COR-L47 (cell line): ENCODE measurements at regions not wholly inside any gene's neighbourhood (a gene's known extent, or its start where the extent isn't known, plus 50 kb on each side); places are given as distances from the start of the nearest gene placed in this dataset.

ENCODE experiments used
- DNase-seq: peaks from one replicate; lab custom pipeline; 2025; lab: John Stamatoyannopoulos, UW

DNA sequence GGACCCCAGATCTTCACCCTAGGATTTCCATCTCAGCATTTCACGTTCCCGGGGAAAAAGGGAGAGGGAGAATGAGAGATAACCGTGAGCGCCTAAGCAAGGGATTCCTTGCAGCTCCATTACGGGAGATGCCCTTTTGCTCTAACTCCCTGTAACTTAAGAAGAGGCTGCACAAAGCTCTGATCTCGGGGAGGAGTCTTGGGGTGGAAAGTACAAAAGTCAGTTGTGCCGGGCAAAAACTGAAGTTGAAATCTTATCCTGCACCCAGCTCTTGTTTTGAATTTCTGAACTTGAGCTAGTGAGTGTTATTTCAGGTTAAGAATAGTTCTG lies 256.4 kb upstream of the SOX21 start:
- DNase-seq: no peak

GRCh38 chr13:94968040-94968756 lies 255.9 kb upstream of the SOX21 start:
- DNase-seq: no peak

DNA sequence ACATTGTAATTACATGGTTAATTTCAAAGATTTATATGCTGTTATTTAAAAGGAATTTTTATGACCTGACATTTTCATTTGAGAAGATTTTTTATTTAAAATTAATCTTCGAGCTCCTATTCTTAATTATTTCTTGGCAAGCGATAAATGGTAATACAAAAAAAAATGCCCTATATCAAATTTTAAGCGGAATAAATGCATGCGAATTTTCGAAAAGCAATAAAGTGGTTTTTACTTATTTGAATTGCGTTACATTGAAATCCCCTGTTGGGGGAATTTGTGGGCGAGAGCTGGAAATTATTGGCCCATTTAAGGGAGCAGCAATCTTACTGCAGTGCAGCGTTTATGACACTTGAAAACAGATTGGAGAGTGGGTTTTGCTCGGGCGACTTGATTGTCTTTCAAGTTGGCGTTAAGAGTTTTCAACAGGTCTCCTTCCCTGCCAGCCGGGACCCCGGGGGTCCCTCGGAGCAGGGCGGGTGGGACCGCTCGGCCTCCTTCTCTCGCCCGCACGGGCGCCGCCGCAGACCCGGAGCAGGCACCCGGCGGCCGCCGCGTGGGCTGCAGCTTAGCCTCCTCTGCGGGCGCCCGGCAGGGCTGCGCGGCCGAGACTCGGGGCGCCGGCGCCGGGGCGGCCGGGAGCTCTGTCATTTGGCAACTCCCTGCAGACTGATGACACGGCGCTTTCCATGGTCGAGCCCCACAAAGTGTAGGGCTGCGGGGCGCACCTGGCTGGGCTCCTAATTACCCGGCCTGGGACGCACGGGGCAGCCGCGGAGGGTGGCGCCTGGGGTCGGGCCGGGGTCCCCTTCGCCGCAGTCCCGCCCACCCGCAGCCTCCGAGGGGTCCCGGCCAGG lies 255.1 kb upstream of the SOX21 start:
- no peak for DNase-seq

DNA sequence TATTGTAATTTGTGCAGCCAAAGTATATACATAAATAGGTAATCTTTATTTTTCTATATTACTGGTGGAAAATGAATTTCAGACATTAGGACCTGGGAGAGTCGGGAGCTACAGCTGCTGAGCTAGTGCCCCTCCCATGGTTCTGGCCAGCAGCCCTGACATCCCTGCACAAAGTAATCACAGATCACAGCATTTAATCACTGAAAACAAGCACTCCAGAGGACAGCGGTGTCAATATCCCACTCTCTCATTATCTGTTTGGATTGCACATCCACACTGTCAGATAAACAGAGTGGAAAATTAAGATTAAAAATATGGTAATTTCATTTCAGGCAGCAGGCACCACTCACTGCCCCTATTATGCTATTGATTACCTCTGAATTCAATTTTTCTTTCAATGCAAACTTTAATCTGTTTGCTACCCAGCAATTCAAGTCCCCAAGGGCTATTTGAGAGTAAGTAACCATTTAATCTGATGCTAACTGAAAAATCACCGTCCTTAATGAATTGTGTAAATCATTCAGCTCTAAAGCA lies 254.1 kb upstream of the SOX21 start:
- DNase-seq: peak; percentile 82

DNA sequence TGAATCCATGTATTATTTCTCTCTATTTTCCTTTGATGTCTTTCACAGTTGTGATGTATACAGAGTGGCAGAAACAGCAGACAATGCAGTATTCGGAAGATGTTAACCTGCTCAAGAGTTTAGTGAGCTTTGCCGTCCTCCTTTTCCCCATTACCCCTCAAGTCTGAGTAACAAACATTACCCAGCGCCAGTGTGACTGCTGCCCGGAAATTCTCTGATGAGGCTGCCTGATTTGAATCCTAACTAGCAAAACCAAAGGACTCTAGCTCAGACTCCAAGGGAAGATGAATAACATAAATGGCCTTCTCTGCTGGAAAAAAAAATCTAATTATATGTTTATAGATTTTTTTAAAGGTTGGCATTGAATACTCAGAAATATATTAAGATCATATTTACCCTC lies 247.3 kb upstream of the SOX21 start:
- no peak for DNase-seq

GRCh38 chr13:94956417-94957110 lies 244.2 kb upstream of the SOX21 start:
- DNase-seq: no peak

- no peak for DNase-seq
Measured at GRCh38 chr13:94952787-94953186, 240.4 kb upstream of the SOX21 start.

DNA sequence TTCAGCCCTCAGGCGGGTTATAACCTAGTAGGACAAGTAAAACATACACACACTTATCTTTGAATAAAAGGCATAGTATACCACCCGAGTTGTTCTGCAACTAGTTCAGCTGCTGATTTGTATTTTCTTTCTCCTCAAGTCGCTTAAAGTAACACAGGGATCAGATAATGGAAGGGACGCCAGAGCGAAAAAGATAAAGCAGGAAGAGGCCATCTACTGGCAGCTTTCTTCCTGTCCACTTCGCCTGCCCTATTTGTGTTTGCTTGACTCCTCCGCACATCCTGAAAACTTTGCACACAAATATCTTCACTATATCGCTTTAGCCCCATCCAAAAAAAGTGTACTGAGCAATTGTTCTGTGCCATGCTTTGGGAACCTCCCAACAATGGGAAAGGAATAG lies 238.0 kb upstream of the SOX21 start:
- no peak for DNase-seq

DNA sequence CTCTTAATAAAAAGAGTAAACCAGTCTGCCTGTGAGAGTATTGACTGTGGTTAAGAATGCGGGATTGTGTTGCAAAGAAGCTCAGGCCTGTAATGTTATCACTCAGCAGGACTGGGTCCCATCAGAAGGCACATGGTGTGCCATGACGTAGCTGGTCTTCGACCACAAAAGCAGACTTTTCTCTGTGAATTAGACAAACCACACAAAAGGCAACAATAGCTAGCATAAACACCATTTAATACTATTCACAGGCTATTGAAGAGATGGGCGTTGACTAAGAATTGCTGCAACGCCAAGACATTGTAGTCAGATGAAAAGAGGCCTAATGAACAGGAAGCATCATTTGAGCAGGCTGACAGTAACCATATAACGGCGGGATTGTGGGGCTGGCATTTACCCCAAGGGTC lies 235.6 kb upstream of the SOX21 start:
- DNase-seq: peak; percentile 28

DNA sequence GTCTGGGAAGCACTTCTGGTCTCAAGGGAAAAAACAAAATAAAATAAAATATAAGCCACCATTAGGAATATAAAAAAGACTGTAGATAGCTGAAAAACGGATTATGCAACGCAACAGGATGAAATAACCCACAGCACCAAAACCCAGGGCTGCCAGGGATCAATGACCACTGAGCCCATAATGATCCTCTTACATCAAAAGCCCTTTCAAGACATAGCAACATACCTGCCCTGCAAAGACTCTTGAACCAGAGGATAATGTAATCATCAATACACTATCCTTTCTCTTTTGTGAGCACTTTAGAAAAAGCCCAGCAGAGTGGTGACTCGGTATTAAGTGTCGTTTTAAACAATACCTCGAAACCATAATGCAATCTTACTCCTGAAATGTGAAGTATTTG lies 235.0 kb upstream of the SOX21 start:
- DNase-seq: no peak

- no peak for DNase-seq
Measured at GRCh38 chr13:94946039-94946438, 233.7 kb upstream of the SOX21 start.

DNA sequence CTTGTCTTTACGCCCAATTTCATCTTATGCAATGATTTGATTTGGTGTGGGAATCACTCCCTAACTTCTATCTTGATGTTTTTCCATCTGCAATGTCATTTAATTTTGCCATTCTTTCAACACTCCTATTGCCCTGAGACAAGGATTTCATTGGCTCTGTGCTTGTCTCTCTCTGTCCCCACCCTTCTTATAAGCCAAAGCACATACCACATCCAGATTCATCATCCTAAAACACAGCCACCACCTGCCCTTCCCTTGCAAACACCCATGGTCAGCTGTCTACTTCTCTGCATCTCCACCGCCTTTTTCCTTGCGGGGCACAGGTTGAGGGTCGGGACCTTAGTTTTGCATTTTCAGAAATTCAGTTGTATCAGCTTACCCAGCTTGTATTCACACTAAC lies 225.8 kb upstream of the SOX21 start:
- no peak for DNase-seq

- no peak for DNase-seq
Measured at GRCh38 chr13:94936633-94937032, 224.3 kb upstream of the SOX21 start.

DNA sequence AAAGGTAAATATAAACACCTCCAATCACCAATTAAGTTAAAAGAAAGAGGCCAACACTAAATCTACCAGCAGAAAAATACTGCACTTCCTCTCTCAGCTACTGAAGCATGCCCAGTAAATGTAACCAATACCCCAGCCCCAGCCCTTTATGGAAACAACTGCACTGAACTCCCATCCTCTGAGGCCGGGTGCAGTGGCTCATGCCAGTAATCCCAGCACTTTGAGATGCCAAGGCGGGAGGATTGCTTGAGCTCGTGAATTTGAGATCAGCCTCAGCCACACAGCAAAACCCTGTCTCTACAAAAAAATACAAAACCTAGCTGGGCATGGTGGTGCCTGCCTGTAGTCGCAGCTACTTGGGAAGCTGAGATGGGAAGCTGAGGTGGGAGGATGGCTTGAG lies 221.6 kb upstream of the SOX21 start:
- no peak for DNase-seq

DNA sequence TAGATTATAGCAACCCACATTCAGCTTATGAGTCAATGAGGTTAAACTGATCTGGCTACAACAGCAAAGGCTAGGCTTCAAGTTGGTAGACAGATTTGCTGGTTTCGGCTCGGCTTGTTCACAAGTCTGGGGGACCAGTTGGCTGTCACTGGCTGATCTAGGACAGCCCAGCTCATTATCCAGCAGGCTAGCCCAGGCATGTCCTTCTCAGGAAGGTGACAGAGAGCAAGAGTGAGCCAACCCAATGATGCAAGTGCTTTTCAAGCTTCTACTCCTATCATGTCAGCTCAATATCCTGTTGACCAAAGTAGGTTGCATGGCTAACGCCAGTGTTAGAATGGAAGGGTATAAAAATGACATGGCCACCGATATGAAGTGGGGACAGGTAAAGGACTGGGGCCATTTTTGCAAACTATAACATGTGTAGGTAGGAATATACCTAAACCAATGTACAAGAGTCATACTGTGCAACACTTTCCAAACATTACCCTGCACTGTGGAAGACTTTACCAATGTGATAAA lies 220.9 kb upstream of the SOX21 start:
- no peak for DNase-seq

- DNase-seq: no peak
Measured at GRCh38 chr13:94928127-94928775, 215.9 kb upstream of the SOX21 start.

DNA sequence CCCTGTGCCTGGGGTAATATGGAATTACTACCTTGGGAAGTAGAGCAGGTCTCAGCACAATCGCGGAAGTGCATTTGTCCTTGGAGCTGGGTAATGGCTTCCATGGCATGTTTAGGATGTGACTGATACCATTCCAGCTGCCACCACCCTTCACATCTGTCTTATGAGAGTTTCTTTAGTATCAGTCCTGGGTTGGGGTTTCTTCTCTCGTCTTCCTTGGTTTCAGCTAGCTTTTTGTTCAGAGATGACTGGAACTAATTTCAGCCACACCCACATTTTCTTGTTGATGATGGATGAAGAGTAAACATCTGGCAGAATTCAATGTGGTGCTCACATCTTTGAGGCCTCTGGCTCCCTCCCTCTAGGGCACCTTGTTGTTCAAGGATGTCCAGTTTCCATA lies 212.9 kb upstream of the SOX21 start:
- no peak for DNase-seq

DNA sequence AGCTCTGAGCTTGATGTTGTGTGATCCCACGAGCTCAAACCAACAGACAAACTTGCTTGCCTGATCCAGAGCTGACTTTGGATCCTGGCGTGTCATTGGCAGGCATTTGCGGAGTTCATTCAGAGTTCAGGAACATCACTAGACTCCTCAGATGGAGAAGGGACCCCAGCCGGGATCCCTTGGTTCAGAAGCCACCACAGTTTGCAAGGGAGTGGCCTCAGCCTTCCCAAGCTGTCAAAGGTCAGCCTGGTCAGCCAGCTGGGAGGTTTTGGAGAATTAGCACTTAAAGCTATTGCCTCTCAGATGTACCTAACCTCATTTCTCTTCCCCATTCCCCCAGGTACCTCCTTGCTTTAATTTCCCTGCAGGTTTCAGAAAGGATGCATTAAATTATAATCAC lies 208.8 kb upstream of the SOX21 start:
- DNase-seq: no peak

GRCh38 chr13:94920578-94920977 lies 208.2 kb upstream of the SOX21 start:
- no peak for DNase-seq

DNA sequence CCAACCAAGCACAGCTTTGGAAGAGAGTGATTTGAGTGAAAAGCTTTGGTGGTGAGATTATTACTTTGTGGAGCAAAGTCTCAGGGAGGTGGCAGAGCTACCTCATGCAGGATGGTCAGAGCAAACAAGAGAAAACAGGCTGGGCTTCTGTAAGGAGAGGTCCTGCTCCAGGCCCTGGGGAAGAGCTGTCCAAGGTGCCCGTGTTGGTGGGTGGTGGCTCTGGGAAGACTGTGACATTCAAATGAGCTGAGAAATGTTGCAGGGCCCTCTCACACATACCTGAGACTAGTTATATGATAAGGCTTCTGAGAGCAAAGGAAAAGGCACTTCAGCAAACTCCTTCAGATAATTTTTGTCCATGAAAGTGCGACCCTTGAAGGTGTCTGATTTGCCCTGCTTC lies 205.5 kb upstream of the SOX21 start:
- no peak for DNase-seq

- no peak for DNase-seq
Measured at GRCh38 chr13:94914895-94915294, 202.6 kb upstream of the SOX21 start.

GRCh38 chr13:94906605-94907004 lies 194.3 kb upstream of the SOX21 start:
- no peak for DNase-seq
